ENCODE measurements at regions not wholly inside any gene's neighbourhood (a gene's known extent, or its start where the extent isn't known, plus 50 kb on each side); places are given as distances from the start of the nearest gene placed in this dataset.

DNA sequence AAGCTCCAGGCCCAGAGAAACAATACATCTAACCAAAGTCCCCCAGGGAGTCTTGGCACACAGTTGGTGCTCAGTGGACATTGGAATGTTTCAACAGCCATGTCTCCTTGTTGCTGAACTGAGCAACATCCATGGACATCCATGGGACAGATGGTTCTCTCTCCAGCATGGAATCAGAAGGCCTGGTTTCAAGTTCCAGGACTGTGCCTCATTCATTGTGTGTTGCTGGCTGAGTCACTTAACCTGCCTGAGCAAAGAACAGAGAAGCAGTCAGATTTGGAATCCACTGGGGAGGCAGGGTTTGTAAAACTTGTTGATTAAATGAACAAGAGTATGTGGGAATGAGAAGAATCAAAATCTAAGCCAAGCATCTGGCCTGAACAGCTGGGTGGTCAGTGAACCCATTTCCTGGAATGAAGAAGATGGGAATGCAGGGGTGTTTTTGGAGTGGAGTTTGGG, 147.9 kb downstream of the CHIC2 start:
- Mint-ChIP-seq H3K9me3 (no peaks in the 10 kb centered on the region), H3K4me3 (no peak overlapping the region), H3K4me1 (no peaks in the 10 kb centered on the region), H3K27ac (ENCODE audit: low read depth) (no peak overlapping the region), H3K27me3 (peaks cover 6% of the 10 kb centered on the region), H3K36me3 (ENCODE audit: insufficient read depth) (no peaks in the 10 kb centered on the region)
- ATAC-seq (replicated peaks; ENCODE audit: extremely low read depth, poor library complexity, severe bottlenecking) (no peak), DNase-seq (ENCODE audit: low spot score in 2 of 2) (no peak)

DNA sequence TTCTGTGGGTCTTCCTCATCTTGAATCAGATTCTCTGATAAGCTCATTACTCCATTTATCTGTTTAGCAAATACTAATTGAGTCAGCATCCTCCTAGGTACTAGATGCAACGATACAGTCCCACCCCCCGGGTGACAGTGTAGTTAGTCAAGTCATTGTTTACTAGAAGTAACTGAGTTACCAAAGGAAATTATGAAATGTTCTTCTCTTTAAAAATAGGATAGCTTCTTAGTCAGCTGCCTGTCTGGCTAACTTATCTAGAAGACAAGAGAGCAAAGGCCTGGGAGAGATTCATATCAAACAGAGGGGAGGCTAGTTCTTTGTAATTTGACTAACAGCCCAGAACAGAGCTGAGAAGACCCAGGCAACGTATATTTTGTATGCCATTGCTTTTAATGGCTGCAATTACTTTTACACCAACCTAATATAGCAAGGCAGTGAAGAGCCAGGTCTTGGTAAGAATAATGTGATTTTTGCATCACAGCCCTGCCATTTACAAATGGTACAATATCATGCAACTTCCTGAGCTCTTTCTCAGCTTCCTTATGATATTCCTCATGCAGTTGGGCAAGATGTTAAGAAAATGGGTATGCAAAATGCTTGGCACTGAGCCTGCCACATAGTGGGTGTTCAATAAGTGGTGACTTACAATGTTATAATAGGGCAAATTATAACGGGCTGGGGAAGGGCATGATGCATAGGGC, 149.9 kb downstream of the CHIC2 start:
- Mint-ChIP-seq H3K4me1 (no peaks in the 10 kb centered on the region), H3K36me3 (ENCODE audit: insufficient read depth) (no peaks in the 10 kb centered on the region), H3K4me3 (no peak overlapping the region), H3K27me3 (peaks cover 22% of the 10 kb centered on the region), H3K9me3 (no peaks in the 10 kb centered on the region), H3K27ac (ENCODE audit: low read depth) (no peak overlapping the region)
- ATAC-seq (replicated peaks; ENCODE audit: extremely low read depth, poor library complexity, severe bottlenecking) (peak; percentile 36), DNase-seq (ENCODE audit: low spot score in 2 of 2) (no peak)

DNA sequence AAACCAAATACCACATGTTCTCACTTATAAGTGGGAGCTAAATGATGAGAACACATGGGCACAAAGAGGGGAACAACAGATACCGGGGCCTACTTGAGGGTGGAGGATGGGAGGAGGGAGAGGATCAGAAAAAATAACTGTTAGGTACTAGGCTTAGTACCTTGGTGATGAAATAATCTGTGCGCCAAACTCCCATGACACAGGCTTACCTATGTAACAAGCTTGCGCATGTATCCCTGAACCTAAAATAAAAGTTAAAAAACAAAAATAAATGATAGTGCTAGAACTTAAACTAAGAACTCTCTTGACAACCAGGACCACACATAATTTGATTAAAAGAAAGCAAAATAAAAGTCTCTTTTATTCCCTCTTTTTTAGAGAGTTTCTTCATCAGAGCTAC, 150.6 kb downstream of the CHIC2 start:
- H3K27ac Mint-ChIP-seq (ENCODE audit: low read depth), result no peak overlapping the region
- H3K27me3 Mint-ChIP-seq, result peaks cover 18% of the 10 kb centered on the region
- ATAC-seq (replicated peaks; ENCODE audit: extremely low read depth, poor library complexity, severe bottlenecking), result no peak
- H3K4me1 Mint-ChIP-seq, result no peaks in the 10 kb centered on the region
- no peak for DNase-seq (ENCODE audit: low spot score in 2 of 2)
- H3K9me3 Mint-ChIP-seq, result no peaks in the 10 kb centered on the region
- no peaks in the 10 kb centered on the region for H3K36me3 Mint-ChIP-seq (ENCODE audit: insufficient read depth)
- H3K4me3 Mint-ChIP-seq, result no peak overlapping the region

DNA sequence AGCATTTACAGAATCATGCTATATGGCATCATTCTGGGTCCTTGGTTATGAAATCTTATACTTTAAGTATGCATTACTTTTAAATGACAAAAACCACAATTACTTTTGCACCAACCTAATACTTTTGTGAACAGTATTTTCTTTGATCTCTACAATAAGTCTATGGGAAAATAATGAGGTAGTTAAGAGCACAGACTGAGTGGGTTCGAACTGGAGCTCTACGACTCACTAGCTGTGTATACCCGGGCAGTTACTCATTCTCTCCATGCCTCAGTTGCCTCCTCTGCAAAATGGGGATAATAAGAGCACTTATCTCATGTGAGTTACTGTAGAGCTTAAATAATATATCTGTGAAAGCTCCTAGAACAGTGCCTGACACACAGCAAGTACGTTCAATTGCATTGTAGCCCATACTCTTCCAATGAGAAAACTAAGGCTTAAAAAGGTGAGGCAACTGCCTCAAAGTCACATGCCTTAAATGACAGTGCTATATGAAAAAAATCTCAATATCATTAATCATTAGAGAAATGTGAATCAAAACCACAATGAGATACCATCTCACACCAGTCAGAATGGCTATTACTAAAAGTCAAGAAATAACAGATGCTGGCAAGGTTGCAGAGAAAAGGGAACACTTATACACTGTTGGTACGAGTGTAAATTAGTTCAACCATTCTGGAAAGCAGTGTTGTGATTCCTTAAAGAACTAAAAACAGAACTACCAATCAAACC, 151.5 kb downstream of the CHIC2 start:
- Mint-ChIP-seq H3K4me1 (no peaks in the 10 kb centered on the region), H3K4me3 (no peak overlapping the region), H3K36me3 (ENCODE audit: insufficient read depth) (no peaks in the 10 kb centered on the region), H3K27me3 (peaks cover 27% of the 10 kb centered on the region), H3K9me3 (no peaks in the 10 kb centered on the region), H3K27ac (ENCODE audit: low read depth) (no peak overlapping the region)
- DNase-seq (ENCODE audit: low spot score in 2 of 2) (no peak), ATAC-seq (replicated peaks; ENCODE audit: extremely low read depth, poor library complexity, severe bottlenecking) (no peak)

DNA sequence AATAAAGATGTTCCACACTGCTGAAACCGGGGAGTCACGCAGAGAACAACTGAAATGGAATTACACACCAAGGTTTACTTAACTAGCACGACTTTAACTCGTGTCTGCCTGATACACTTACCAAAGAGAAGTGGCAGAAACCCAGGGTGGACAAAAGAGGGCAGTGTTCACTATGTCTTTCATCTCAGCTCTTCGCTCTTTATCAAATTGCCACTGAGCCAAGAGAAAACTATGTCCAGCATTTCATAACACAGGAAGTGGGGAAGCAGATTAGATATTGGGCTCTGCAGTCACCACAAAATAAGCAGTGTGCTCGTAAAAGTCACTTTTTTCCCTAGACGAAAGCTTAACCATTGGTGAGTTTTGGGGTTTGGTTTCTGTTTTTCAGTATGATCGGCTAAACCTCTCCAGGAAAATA, 155.7 kb downstream of the CHIC2 start:
- ATAC-seq (replicated peaks; ENCODE audit: extremely low read depth, poor library complexity, severe bottlenecking), result peak; percentile 19
- no peak for DNase-seq (ENCODE audit: low spot score in 2 of 2)
- Mint-ChIP-seq H3K36me3 (ENCODE audit: insufficient read depth) (no peaks in the 10 kb centered on the region), H3K27ac (ENCODE audit: low read depth) (no peak overlapping the region), H3K9me3 (no peaks in the 10 kb centered on the region), H3K27me3 (peaks cover 61% of the 10 kb centered on the region), H3K4me3 (no peak overlapping the region), H3K4me1 (peaks cover 6% of the 10 kb centered on the region)

DNA sequence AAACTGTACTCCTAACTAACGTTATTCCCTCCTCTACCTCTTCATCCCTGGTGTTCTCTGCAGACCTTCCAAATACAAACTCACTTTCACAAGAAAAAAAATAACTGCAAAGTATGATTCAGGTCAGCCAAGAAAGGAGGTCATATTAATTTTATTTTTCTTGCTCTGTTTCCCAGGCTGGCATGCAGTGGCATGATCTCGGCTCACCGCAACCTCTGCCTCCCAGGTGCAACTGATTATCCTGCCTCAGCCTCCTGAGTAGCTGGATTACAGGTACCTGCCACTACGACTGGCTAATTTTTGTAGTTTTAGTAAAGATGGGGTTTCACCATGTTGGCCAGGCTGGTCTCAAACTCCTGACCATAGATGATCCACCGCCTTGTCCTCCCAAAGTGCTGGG, 156.6 kb downstream of the CHIC2 start:
- H3K36me3 Mint-ChIP-seq (ENCODE audit: insufficient read depth), result no peaks in the 10 kb centered on the region
- no peak for DNase-seq (ENCODE audit: low spot score in 2 of 2)
- H3K4me3 Mint-ChIP-seq, result no peak overlapping the region
- peaks cover 70% of the 10 kb centered on the region for H3K27me3 Mint-ChIP-seq
- no peaks in the 10 kb centered on the region for H3K9me3 Mint-ChIP-seq
- H3K27ac Mint-ChIP-seq (ENCODE audit: low read depth), result no peak overlapping the region
- peaks cover 6% of the 10 kb centered on the region for H3K4me1 Mint-ChIP-seq
- ATAC-seq (replicated peaks; ENCODE audit: extremely low read depth, poor library complexity, severe bottlenecking), result no peak

GRCh38 chr4:53906606-53907190, 157.7 kb downstream of the CHIC2 start:
- Mint-ChIP-seq H3K27me3 (peaks cover 80% of the 10 kb centered on the region), H3K4me1 (peaks cover 6% of the 10 kb centered on the region), H3K9me3 (no peaks in the 10 kb centered on the region), H3K27ac (ENCODE audit: low read depth) (no peak overlapping the region), H3K4me3 (no peak overlapping the region), H3K36me3 (ENCODE audit: insufficient read depth) (no peaks in the 10 kb centered on the region)
- no peak for ATAC-seq (replicated peaks; ENCODE audit: extremely low read depth, poor library complexity, severe bottlenecking)
- DNase-seq (ENCODE audit: low spot score in 2 of 2), result no peak

DNA sequence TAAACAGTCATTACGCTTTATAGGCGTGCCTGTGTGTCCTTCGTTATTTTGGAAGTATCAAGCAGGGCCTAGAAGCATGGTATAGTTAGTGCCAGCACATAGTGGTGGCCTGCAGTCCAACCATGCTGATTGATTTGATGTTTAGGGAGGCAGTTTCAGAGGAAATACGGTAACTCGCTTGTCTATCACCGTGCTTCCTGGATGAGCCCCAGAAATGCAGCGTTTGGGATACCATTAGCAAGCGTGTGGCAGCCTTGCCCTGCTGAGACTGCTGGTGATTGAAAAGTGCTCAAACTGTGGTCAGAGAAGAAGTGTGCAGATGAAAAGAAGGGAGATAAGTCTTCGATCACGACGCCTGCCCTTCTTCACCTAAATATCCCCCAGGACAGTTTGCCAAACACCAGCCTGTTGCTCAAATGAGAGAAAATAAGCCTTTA, 158.4 kb downstream of the CHIC2 start:
- Mint-ChIP-seq H3K4me3 (no peak overlapping the region), H3K27me3 (peaks cover 86% of the 10 kb centered on the region)
- ATAC-seq (replicated peaks; ENCODE audit: extremely low read depth, poor library complexity, severe bottlenecking), result no peak

DNA sequence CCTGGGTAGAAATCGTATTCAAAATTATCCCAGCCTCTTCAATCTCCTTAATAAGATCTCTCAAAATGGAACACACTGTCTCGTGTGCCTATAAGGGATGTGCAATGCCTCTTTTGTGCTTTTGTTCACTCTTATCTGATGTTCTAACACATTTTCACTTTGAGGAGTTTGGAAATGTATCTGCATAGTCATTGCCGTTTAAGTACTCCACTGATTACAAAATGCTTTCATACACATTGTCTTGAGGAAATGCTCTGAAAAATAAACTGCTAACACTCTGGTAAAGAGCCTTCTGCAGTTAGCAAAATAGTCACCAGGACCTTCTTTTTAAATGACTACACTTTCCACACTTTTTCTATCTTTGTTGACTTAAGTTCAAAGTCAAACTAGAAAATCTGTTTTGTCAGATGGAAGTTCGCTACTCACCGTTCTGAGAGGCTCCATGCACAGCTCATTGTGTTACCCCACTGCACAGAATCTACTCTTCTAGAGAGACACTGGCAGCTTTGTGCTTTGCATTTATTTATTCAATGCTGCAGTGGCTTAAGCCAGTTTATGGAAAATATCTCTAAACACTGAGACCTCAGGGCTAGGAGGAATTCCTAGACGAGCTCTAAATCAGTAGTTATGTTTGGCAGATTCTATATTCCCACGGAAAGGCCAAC, 159.0 kb downstream of the CHIC2 start:
- Mint-ChIP-seq H3K27me3 (peaks cover 86% of the 10 kb centered on the region), H3K27ac (ENCODE audit: low read depth) (no peak overlapping the region), H3K4me3 (no peak overlapping the region), H3K4me1 (peaks cover 6% of the 10 kb centered on the region), H3K36me3 (ENCODE audit: insufficient read depth) (no peaks in the 10 kb centered on the region), H3K9me3 (no peaks in the 10 kb centered on the region)
- DNase-seq (ENCODE audit: low spot score in 2 of 2) (no peak), ATAC-seq (replicated peaks; ENCODE audit: extremely low read depth, poor library complexity, severe bottlenecking) (no peak)

More for the DNA sequence above, 158.4 kb downstream of the CHIC2 start:
- no peak for DNase-seq (ENCODE audit: low spot score in 2 of 2)
- Mint-ChIP-seq H3K4me1 (peaks cover 6% of the 10 kb centered on the region), H3K36me3 (ENCODE audit: insufficient read depth) (no peaks in the 10 kb centered on the region), H3K9me3 (no peaks in the 10 kb centered on the region), H3K27ac (ENCODE audit: low read depth) (no peak overlapping the region)

- no peaks in the 10 kb centered on the region for H3K9me3 Mint-ChIP-seq
- H3K4me3 Mint-ChIP-seq, result no peak overlapping the region
- H3K36me3 Mint-ChIP-seq (ENCODE audit: insufficient read depth), result no peaks in the 10 kb centered on the region
- H3K27me3 Mint-ChIP-seq, result peaks cover 77% of the 10 kb centered on the region
- no peak for ATAC-seq (replicated peaks; ENCODE audit: extremely low read depth, poor library complexity, severe bottlenecking)
- no peak overlapping the region for H3K27ac Mint-ChIP-seq (ENCODE audit: low read depth)
- no peak for DNase-seq (ENCODE audit: low spot score in 2 of 2)
- H3K4me1 Mint-ChIP-seq, result peaks cover 6% of the 10 kb centered on the region
Observed at GRCh38 chr4:53902786-53903185, 161.6 kb downstream of the CHIC2 start.

DNA sequence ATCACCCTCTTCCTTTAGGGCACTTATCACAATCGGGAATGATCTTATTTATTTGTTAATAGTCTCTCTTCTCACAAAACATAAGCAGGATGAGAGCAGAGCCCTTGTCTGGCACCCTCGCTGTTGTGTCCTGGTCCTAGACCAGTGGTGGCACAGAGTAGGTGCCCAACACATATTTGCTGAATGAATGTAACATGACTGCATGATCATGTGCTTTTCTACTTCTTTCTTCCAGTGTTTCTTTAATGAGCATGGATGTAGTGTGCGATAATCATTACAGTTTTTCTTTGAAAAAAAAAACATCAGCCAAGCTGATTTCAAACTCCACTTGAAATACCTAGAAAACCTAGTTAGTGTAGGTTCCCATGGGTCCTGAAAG, 164.1 kb downstream of the CHIC2 start:
- no peaks in the 10 kb centered on the region for H3K9me3 Mint-ChIP-seq

DNA sequence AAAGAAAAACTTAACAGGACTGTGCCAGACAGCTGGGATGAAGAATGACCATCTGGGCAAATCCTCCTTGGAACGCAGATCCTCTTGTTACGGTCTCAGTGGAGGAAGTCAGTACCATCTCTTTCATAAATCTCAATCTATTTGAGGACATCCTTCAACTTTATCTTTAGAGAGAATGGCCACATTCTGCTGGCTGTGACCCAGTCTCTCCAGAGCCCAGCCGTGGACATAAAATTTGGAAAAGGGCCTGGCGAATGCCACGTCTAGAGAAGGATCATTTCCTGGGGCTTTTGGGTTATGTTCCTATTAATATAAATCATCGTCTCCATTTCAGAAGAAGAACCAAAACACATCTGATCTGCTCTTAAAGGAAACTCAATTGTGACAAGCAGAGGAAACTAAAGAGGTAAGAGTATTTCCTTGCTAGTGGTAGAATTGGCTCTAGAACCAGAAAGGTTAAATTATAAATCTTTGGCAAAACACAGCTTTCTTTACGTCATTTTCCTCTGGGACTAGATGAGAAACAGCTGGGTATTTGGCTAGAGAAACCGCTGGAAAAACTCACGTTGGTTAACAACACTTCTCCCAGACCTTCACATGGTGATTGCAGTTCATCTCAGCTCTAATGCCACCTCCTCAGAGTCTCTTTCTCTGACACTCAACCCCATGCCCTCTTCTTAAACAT, 164.7 kb downstream of the CHIC2 start:
- no peak overlapping the region for H3K4me3 Mint-ChIP-seq
- DNase-seq (ENCODE audit: low spot score in 2 of 2), result no peak
- H3K27ac Mint-ChIP-seq (ENCODE audit: low read depth), result no peak overlapping the region
- ATAC-seq (replicated peaks; ENCODE audit: extremely low read depth, poor library complexity, severe bottlenecking), result no peak
- peaks cover 51% of the 10 kb centered on the region for H3K27me3 Mint-ChIP-seq
- H3K4me1 Mint-ChIP-seq, result no peaks in the 10 kb centered on the region
- no peaks in the 10 kb centered on the region for H3K9me3 Mint-ChIP-seq
- no peaks in the 10 kb centered on the region for H3K36me3 Mint-ChIP-seq (ENCODE audit: insufficient read depth)

More for the DNA sequence above, 164.1 kb downstream of the CHIC2 start:
- Mint-ChIP-seq H3K36me3 (ENCODE audit: insufficient read depth) (no peaks in the 10 kb centered on the region), H3K4me1 (no peaks in the 10 kb centered on the region), H3K4me3 (no peak overlapping the region), H3K27ac (ENCODE audit: low read depth) (no peak overlapping the region), H3K27me3 (peaks cover 56% of the 10 kb centered on the region)
- DNase-seq (ENCODE audit: low spot score in 2 of 2) (no peak), ATAC-seq (replicated peaks; ENCODE audit: extremely low read depth, poor library complexity, severe bottlenecking) (no peak)

Data from central memory CD8-positive, alpha-beta T cell (primary cell).